ENCODE measurements at regions not wholly inside any gene's neighbourhood (a gene's known extent, or its start where the extent isn't known, plus 50 kb on each side); places are given as distances from the start of the nearest gene placed in this dataset.

DNA sequence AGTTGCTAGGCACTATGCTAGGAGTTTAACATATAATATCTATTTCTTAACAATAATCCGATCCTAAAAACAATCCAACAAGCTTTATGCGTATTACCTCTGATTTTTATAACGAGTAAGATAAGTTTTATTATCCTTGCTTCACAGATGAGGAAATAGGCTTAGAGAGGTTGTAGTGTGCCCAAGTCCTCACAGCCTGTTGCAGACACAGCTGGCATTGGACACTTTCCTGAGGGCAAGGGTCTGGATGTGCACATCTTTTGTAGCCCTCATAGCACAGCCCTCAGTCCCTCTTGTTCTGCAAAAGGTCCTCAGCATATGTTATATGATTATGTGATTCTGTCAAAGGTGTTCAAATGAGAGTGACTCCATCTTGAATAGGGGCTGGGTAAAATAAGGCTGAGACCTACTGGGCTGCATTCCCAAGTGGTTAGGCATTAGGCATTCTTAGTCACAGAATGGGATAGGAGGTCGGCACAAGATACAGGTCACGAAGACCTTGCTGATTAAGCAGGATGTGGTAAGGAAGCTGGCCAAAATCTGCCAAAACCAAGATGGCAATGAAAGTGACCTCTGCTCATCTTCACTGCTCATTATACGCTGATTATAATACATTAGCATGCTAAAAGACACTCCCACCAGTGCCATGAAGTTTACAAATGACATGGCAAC lies 75.7 kb upstream of the F3 start:
- DNase-seq (ENCODE audit: low read depth in 2 of 2): no peak

GRCh38 chr1:94616506-94616905 lies 74.9 kb upstream of the F3 start:
- no peak for DNase-seq (ENCODE audit: low read depth in 2 of 2)

GRCh38 chr1:94614996-94615395 lies 73.4 kb upstream of the F3 start:
- DNase-seq (ENCODE audit: low read depth in 2 of 2): no peak

- no peak for DNase-seq (ENCODE audit: low read depth in 2 of 2)
Measured at GRCh38 chr1:94614168-94614815, 72.7 kb upstream of the F3 start.

GRCh38 chr1:94612525-94613204 lies 71.1 kb upstream of the F3 start:
- no peak for DNase-seq (ENCODE audit: low read depth in 2 of 2)

DNA sequence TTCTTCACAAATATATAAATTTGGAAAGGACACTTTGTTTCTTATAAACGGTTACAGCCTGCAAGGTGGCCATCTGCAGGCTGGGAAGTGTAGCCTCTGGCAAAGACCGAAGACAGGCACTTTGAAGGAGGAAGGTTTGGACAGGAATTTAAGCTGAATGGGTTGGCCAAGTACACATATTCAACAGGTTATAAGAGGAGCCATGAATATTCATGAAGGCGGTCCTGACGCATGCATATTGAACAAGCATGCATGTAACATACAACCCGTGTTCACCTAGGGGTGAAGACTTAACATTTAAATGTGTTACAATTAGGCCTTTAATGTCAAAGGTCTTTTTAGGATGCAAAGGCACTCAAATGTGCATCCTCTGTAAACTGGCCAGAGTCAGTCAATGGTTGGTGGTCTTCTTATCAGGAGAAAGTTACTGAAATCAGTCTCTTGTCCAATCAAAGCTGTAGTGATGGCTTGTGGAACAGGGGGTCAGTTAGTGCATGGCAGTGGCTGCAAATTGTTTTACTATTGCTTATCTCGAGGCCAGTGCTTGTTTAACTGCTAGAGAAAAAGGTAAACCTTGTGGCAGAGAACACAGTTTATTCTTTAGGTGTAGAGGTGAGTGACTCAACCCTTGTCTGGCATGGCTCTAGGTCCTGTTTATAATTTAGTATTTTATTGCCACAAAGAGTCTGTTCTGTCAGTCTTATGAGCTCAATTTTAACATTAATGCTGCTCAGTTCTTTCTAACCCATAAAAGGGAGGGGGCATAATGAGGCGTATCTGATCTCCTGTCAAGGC lies 70.3 kb upstream of the F3 start:
- no peak for DNase-seq (ENCODE audit: low read depth in 2 of 2)

- DNase-seq (ENCODE audit: low read depth in 2 of 2): no peak
Measured at GRCh38 chr1:94609619-94610018, 68.1 kb upstream of the F3 start.

DNA sequence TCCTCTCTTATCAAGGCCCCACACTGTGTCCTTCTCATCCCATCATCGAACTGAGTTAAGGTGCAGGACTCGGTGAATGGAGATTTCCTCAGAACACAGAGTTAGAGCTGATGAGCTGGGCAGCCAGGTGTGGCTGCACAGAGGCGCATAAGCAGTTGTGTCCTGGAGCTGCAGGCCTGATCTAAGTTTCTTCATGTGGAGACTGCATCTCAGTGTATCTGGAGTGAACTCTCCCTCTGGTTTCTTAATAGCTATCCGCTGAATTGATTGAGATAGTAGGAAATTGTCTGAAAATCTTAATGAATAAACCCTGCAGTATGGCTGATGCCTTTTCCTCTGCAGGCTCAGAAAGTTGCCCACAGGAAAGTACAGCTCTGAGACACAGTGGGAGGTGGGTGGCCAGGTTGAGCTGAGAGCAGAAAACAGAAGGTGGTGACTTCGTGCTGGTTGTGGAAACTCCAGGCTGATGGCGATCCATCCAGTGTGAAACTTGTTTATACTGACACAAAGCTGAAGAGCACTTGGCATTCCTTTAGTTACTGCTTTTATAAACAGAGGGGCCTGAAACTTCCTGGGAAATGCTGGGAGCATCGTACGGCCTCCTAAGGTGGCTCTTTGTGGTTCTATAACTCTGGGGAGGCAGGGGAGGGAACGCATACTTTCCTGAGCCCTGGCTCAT lies 67.4 kb upstream of the F3 start:
- DNase-seq (ENCODE audit: low read depth in 2 of 2): no peak

DNA sequence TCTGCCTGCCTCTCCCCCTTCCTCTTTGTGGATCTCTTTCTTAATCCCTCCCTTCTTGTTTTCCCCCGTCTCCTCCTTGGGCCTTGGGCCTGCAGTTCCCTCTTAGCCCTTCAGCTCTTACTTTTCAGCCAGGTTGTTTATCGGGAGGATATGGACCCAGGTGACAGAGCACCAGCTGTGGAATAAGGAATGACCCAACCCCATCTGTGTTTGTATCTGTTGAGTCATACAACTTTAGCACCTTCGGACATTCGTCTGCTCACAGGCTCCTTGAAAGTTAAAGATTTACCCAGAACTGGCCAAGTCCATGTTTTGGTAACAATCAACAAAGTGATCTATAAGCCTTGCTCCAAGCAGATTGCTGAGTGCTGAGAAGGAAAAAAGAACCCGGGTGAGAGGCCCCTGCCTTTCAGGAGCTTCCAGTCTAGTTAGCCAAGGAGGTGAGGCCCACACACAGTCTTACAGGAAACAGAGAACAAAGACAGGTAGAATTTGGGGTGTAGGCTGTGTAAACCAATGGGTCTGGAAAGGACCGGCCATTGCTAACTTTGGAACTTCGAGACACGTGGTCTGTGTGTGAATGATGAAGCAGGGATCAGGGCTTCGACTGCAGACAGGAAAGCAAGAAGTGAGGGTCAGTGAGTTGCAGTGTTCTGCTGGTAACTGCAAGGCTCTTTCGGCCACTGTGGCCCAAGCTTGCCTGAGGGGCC lies 66.7 kb upstream of the F3 start:
- no peak for DNase-seq (ENCODE audit: low read depth in 2 of 2)

DNA sequence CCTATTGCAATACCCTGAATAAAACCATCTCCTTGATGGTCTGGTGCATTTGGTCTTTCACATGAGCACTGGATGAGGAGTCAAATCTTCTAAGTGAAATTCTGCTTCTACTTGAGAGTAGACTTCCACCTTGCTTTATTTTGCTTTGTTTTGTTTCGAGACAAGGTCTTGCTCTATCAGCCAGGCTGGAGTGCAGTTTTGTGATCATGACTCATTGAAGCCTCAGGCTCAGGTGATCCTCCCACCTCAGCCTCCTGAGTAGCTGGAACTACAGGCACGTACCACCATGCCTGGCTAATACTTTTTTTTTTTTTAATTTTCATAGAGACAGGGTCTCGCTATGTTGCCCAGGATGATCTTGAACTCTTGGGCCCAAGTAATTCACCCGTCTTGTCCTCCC lies 65.8 kb upstream of the F3 start:
- no peak for DNase-seq (ENCODE audit: low read depth in 2 of 2)

GRCh38 chr1:94606471-94606870 lies 64.9 kb upstream of the F3 start:
- DNase-seq (ENCODE audit: low read depth in 2 of 2): no peak

GRCh38 chr1:94603663-94604062 lies 62.1 kb upstream of the F3 start:
- no peak for DNase-seq (ENCODE audit: low read depth in 2 of 2)

GRCh38 chr1:94602802-94603625 lies 61.5 kb upstream of the F3 start:
- no peak for DNase-seq (ENCODE audit: low read depth in 2 of 2)

DNA sequence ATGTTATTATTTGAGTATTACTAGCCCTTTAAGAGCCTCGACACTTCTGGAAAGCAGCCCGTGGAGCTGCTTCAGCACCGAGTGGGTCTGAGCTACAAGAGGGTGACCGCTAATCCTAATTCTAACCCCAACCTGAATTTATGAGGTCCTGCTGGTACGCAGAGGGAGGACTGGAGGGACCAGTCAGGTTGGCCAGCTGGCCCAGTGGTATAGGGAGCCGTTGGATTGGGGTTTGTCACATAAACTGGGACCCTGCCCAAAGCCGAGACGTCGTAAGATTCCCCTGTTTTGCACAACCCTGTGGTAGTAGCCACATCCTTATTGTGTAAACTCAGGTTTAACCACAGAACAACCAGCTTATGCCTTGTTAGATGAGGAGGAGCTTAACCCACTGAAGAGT lies 60.8 kb upstream of the F3 start:
- no peak for DNase-seq (ENCODE audit: low read depth in 2 of 2)

GRCh38 chr1:94600556-94600955 lies 59.0 kb upstream of the F3 start:
- DNase-seq (ENCODE audit: low read depth in 2 of 2): no peak

DNA sequence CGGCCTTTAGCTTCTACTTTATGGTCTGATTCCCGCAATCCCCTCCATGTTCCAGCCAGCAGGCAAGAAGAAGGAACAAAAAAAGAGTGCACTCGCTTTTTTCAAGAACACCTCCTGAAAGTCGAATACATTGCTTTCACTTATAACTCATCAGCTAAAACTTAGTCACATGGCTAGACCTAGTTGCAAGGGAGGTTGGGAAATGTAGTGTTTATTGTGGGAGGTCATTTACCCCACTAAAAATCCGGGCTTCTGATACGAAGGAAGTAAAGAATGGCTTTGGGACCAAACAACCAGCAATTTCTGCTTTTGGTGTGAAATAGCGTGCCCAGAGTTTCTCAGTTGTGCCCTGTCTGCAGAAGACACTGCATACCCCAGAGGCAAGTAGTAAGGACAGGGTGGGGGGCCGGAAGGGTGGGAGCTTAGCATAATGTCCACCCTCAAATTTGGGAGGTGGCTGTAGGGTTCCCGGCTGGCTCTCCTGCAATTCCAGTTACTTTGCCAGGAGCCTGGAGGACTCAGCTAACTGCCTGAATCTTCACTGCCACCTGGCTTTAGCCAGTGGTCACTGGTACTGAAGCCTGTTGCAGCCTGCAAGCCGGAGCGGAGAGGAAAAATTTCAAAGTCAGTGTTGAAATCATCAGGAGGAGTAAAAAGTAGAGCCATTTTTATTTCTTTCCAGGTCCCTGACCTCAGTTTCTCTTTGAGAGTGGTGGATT lies 57.7 kb upstream of the F3 start:
- DNase-seq (ENCODE audit: low read depth in 2 of 2): no peak

DNA sequence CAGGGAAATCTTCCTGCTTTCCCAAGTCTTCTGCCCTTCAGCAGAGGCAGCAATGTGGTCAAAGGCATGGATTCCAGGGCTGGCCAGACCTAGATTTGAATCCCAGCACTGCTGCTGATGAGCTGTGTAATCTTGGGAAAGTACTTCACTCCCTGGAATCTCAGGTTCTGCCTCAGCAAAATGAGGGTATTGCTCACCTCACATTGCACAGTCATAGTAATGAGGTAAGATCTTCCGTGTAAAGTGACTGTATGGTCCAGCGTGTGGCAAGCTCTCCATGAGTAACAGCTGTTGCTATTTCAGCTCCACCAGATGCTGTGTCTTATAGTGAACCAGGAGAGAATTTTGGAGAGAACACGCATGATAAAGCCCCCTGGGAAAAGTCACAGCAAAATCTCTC lies 56.1 kb upstream of the F3 start:
- DNase-seq (ENCODE audit: low read depth in 2 of 2): no peak

DNA sequence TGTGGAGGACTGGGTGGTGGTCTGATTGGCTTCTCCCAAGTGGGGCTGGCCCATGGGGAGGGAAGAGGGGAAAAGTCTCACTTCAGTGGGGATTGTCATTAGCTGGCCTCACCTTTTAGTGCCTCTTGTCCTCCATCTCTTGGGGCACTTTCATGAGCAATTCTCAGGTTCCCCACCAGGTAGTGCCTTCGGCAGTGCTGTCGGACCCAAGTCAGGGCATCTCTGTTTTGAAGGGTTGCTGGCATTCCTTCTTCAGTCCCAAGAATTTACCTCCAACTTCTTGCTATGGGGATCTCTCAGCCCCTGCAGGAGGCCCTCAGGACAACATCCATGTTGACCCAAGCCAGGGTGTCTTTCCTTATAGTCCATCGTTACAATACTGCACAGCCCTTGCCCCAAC lies 54.7 kb upstream of the F3 start:
- no peak for DNase-seq (ENCODE audit: low read depth in 2 of 2)

DNA sequence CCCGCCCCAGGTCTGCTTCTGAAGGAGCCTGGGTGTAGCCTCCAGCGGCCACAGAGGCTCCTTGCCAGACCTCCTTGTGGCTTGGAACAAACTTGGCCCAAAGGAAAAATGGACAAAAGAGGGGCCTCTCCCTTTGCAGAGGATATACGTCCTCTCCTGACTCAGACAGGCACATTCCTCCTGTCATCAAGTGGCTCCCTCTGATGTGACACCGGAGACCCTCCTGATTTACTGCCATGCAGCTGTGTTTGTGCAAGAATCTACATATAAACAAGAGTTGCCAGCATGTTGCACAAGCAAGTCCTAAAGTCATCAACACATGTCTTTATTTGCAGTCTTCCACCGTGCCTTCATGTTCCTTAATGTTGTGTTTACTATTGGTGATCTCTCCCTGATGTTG lies 54.1 kb upstream of the F3 start:
- peak in 1 of 2 experiments; percentile 23 for DNase-seq (ENCODE audit: low read depth in 2 of 2)

DNA sequence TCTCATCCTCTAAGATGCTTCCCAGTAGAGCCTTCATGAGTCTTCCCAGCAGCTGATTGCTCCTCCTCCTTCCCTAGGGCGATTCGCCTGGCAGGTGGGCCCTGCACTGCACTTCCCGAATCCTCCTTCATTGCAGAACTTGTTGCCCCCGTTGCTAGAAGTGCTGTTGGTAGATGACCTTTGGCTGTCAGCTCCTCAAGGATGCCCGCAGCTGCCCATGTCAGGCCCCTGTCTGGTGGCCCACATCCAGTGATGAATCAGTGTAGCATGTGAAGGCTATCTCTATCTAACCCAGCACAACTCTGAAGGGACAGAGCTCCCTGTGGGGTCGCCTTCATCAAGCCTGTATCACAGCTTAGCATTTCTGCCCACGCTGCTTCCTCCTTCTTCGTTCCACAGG lies 52.1 kb upstream of the F3 start:
- DNase-seq (ENCODE audit: low read depth in 2 of 2): no peak
